Esophagus squamous epithelium (tissue), 4 donors: ENCODE measurements at regions not wholly inside any gene's neighbourhood (a gene's known extent, or its start where the extent isn't known, plus 50 kb on each side); places are given as distances from the start of the nearest gene placed in this dataset.

Experiments used
- POLR2A ChIP-seq, 4 donors: fragments of 450-650 bp; IDR thresholded peaks; one replicate each; pipeline ENCODE4 v1.6.1; 2017; ENCODE audit warnings: antibody characterized with exemption in 4 of 4, mild to moderate bottlenecking in 4 of 4, moderate library complexity in 3 of 4
- TF ChIP-seq, protein P1 (sequence below), 6 experiments: fragments of 450-650 bp in 4 of 6; fragments of 200-600 bp in 2 of 6; sonication (generic) in 2 of 6; IDR thresholded peaks; one replicate each; pipeline ENCODE4 v1.5.1; 2016 to 2019; ENCODE audit warnings: antibody characterized with exemption in 6 of 6, mild to moderate bottlenecking in 4 of 6, moderate library complexity in 4 of 6

DNA sequence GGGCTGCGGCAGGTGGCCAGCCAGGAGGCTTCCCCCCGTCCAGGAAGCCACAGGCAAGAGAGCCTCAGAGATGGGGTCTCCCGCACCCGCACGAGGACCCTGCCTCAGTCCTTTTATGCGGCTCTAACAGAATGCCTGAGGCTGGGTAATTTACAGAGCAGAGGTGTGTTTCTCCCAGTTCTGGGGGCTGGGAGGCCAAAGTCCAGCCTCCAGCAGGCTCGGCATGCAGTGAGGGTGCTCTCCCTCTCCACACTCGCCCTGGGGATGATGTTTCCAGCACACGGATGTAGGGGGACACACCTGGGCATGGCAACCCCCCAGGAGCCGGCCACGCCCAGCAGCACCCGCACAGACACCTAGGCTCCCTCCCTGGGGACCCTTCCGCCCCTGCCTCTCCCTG is 95.4 kb upstream of the PPP1R26 start:
- TF ChIP-seq, protein P1, sequence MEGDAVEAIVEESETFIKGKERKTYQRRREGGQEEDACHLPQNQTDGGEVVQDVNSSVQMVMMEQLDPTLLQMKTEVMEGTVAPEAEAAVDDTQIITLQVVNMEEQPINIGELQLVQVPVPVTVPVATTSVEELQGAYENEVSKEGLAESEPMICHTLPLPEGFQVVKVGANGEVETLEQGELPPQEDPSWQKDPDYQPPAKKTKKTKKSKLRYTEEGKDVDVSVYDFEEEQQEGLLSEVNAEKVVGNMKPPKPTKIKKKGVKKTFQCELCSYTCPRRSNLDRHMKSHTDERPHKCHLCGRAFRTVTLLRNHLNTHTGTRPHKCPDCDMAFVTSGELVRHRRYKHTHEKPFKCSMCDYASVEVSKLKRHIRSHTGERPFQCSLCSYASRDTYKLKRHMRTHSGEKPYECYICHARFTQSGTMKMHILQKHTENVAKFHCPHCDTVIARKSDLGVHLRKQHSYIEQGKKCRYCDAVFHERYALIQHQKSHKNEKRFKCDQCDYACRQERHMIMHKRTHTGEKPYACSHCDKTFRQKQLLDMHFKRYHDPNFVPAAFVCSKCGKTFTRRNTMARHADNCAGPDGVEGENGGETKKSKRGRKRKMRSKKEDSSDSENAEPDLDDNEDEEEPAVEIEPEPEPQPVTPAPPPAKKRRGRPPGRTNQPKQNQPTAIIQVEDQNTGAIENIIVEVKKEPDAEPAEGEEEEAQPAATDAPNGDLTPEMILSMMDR (IDR thresholded peaks at IDR 0.05): no peak
- TF ChIP-seq POLR2A (IDR thresholded peaks at IDR 0.05): no peak
